H9 (cell line): ENCODE measurements at regions not wholly inside any gene's neighbourhood (a gene's known extent, or its start where the extent isn't known, plus 50 kb on each side); places are given as distances from the start of the nearest gene placed in this dataset.
A peak's percentile ranks its signal among the peaks of the same experiment; 100 is the strongest.

ENCODE experiments used
- DNase-seq: peaks from one replicate; pipeline ENCODE4 v3.0.0-alpha.2; 2017
- H2AFZ ChIP-seq: one replicate; pipeline ENCODE4 v1.6.1; 2013; ENCODE audit warnings: mild to moderate bottlenecking, low read length, control low read depth, moderate library complexity
- H2AK5ac ChIP-seq: 2 replicates; pipeline ENCODE4 v1.6.1; 2013; ENCODE audit warnings: low read length, control low read depth, mixed read lengths; ENCODE audit not compliant: insufficient read length
- H2BK120ac ChIP-seq: one replicate; pipeline ENCODE4 v1.6.1; 2013; ENCODE audit warnings: low read depth, mild to moderate bottlenecking, low read length, control low read depth, inconsistent platforms; ENCODE audit not compliant: poor library complexity, severe bottlenecking
- H2BK12ac ChIP-seq: 2 replicates; pipeline ENCODE4 v1.6.1; 2013; ENCODE audit warnings: low read length, control low read depth, mixed read lengths, low read depth; ENCODE audit not compliant: insufficient read length
- H2BK15ac ChIP-seq: 2 replicates; pipeline ENCODE4 v1.6.1; 2013; ENCODE audit warnings: low read depth, low read length, control low read depth
- H2BK20ac ChIP-seq: one replicate; pipeline ENCODE4 v1.6.1; 2013; ENCODE audit warnings: low read depth, mild to moderate bottlenecking, low read length, control low read depth, inconsistent platforms; ENCODE audit not compliant: poor library complexity, severe bottlenecking
- H2BK5ac ChIP-seq: 2 replicates; pipeline ENCODE4 v1.6.1; 2013; ENCODE audit warnings: low read length, control low read depth, mixed read lengths; ENCODE audit not compliant: insufficient read length
- H3K14ac ChIP-seq: 2 replicates; pipeline ENCODE4 v1.6.1; 2013; ENCODE audit warnings: low read length, control low read depth; ENCODE audit not compliant: insufficient read depth
- H3K18ac ChIP-seq: 2 replicates; pipeline ENCODE4 v1.6.1; 2013; ENCODE audit warnings: low read depth, mild to moderate bottlenecking, mixed read lengths, low read length, control low read depth; ENCODE audit not compliant: insufficient read length
- H3K23ac ChIP-seq: 2 replicates; pipeline ENCODE4 v1.6.1; 2013; ENCODE audit warnings: low read length, control low read depth, mixed read lengths, low read depth; ENCODE audit not compliant: insufficient read length
- H3K23me2 ChIP-seq: 2 replicates; pipeline ENCODE4 v1.6.1; 2013; ENCODE audit warnings: low read depth, mild to moderate bottlenecking, mixed read lengths, low read length, control low read depth; ENCODE audit not compliant: insufficient read length, poor library complexity, severe bottlenecking
- H3K27ac ChIP-seq: 2 replicates; pipeline ENCODE4 v1.5.1; 2013; ENCODE audit warnings: low read length, control low read depth, mixed read lengths, low read depth; ENCODE audit not compliant: insufficient read length
- H3K27me3 ChIP-seq: 2 replicates; pipeline ENCODE4 v1.6.1; 2013; ENCODE audit warnings: low read length, control low read depth, inconsistent platforms; ENCODE audit not compliant: insufficient read depth
- H3K4ac ChIP-seq: 2 replicates; pipeline ENCODE4 v1.6.1; 2013; ENCODE audit warnings: low read depth, mild to moderate bottlenecking, control low read depth, inconsistent platforms, low read length, moderate library complexity
- H3K4me1 ChIP-seq: 2 replicates; pipeline ENCODE4 v1.6.1; 2013; ENCODE audit warnings: low read length, control low read depth, inconsistent platforms; ENCODE audit not compliant: insufficient read depth
- H3K4me2 ChIP-seq: 2 replicates; pipeline ENCODE4 v1.6.1; 2013; ENCODE audit warnings: low read length, control low read depth, mixed read lengths; ENCODE audit not compliant: insufficient read length, insufficient read depth
- H3K56ac ChIP-seq: 2 replicates; pipeline ENCODE4 v1.6.1; 2013; ENCODE audit warnings: low read depth, mild to moderate bottlenecking, mixed read lengths, low read length, control low read depth; ENCODE audit not compliant: insufficient read length
- H3K79me1 ChIP-seq: 2 replicates; pipeline ENCODE4 v1.6.1; 2013; ENCODE audit warnings: low read depth, mild to moderate bottlenecking, moderate library complexity, low read length, control low read depth, inconsistent platforms; ENCODE audit not compliant: insufficient read depth, poor library complexity, severe bottlenecking
- H3K79me2 ChIP-seq: 2 replicates; pipeline ENCODE4 v1.6.1; 2013; ENCODE audit warnings: low read length, control low read depth, inconsistent platforms; ENCODE audit not compliant: insufficient read depth
- H3K9ac ChIP-seq: 2 replicates; pipeline ENCODE4 v1.6.1; 2013; ENCODE audit warnings: low read length, control low read depth, mixed read lengths; ENCODE audit not compliant: insufficient read length; ENCODE audit errors: extremely low read depth
- H3K9me3 ChIP-seq: one replicate; pipeline ENCODE4 v1.6.1; 2013; ENCODE audit warnings: low read depth, low read length, inconsistent platforms; ENCODE audit not compliant: control insufficient read depth
- H3T11ph ChIP-seq: one replicate; pipeline ENCODE4 v1.6.1; 2013; ENCODE audit warnings: mild to moderate bottlenecking, low read length, control low read depth, inconsistent platforms
- H4K20me1 ChIP-seq: one replicate; pipeline ENCODE4 v1.6.1; 2013; ENCODE audit not compliant: control insufficient read depth, insufficient read length, insufficient read depth
- H4K5ac ChIP-seq: 2 replicates; pipeline ENCODE4 v1.6.1; 2013; ENCODE audit warnings: low read depth, mild to moderate bottlenecking, mixed read lengths, low read length, control low read depth; ENCODE audit not compliant: insufficient read length
- H4K8ac ChIP-seq: replicated peaks from 2 replicates; pipeline ENCODE4 v1.6.1; 2013; ENCODE audit warnings: low read length, control low read depth, mixed read lengths, low read depth; ENCODE audit not compliant: insufficient read length
- H4K91ac ChIP-seq: 2 replicates; pipeline ENCODE4 v1.6.1; 2013; ENCODE audit warnings: low read depth, mild to moderate bottlenecking, moderate library complexity, mixed read lengths, low read length, control low read depth; ENCODE audit not compliant: insufficient read length
- H3K27ac Mint-ChIP-seq, 3 experiments: 2 replicates in 2 of 3; 3 replicates in 1 of 3; pipeline ENCODE4 v1.8.0; 2020 to 2021; ENCODE audit warnings: mixed read lengths in 3 of 3, mild to moderate bottlenecking in 1 of 3, moderate library complexity in 1 of 3
- H3K27me3 Mint-ChIP-seq: 2 replicates; pipeline ENCODE4 v1.8.0; 2021; ENCODE audit warnings: low read depth, mild to moderate bottlenecking, moderate library complexity, mixed read lengths
- H3K36me3 Mint-ChIP-seq, 3 experiments: 2 replicates in 2 of 3; 3 replicates in 1 of 3; pipeline ENCODE4 v1.8.0; 2020 to 2021; ENCODE audit warnings: low read depth in 3 of 3, mixed read lengths in 3 of 3; ENCODE audit not compliant: insufficient read depth in 1 of 3
- H3K4me1 Mint-ChIP-seq, 2 experiments: 2 replicates each; pipeline ENCODE4 v1.8.0; 2020; ENCODE audit warnings: mixed read lengths in 2 of 2
- H3K4me3 Mint-ChIP-seq, 2 experiments: 2 replicates in 1 of 2; 3 replicates in 1 of 2; pipeline ENCODE4 v1.8.0; 2020 to 2021; ENCODE audit warnings: mild to moderate bottlenecking in 2 of 2, mixed read lengths in 2 of 2, moderate library complexity in 1 of 2
- H3K9me3 Mint-ChIP-seq, 2 experiments: 2 replicates in 1 of 2; 3 replicates in 1 of 2; pipeline ENCODE4 v1.8.0; 2020; ENCODE audit warnings: mild to moderate bottlenecking in 2 of 2, mixed read lengths in 2 of 2, moderate library complexity in 1 of 2
- CTCF ChIP-seq: fragments of 200-600 bp; sonication (generic); conservative IDR thresholded peaks from 3 replicates; pipeline ENCODE4 v1.8.0; 2021; ENCODE audit warnings: antibody characterized with exemption, mild to moderate bottlenecking
- WGBS: extraction: QIAGEN DNeasy Blood & Tissue Kit; methylation state at CpG from one replicate; pipeline ENCODE4 v1.1.7; 2013; ENCODE audit warnings: missing lambda C conversion rate, low lambda C conversion rate, mixed read lengths; ENCODE audit not compliant: insufficient read length; ENCODE audit errors: extremely low coverage; 5-methylcytosine and 5-hydroxymethylcytosine counted together

DNA sequence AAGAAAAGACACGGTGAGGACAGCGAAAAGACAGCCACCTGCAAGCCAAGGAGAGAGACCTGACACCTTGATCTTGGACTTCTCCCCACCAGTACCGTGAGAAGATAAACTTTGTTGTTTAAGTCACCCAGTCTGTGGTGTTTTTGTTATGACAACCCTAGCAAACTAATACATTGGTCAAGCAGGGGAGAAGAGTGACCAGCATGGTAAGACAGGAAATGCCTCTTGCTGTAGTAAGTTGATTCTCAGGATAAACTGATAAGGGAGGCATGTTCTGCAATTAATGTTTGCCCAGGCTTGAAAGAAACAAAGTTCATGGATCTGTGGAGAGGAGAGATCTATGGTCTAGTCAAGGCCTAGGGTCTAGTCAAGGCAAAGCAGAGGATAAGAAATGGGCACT is 801.2 kb downstream of the MAT2B start:
- H3K36me3 Mint-ChIP-seq: no peaks in the 10 kb centered on the region

More for the DNA sequence above, 801.2 kb downstream of the MAT2B start:
- TF ChIP-seq CTCF: no peak
- no peaks in the 10 kb centered on the region for H3K23me2 ChIP-seq
- H3K4me3 Mint-ChIP-seq: no peak overlapping the region
- H3K27ac Mint-ChIP-seq: 0 out of 7 replicates have a peak overlapping the region, but pooled peaks of 1 of the 3 experiments have one; percentile 7
- no peak overlapping the region for H3K4me2 ChIP-seq
- H2AK5ac ChIP-seq: no peak overlapping the region
- no peak overlapping the region for H3K56ac ChIP-seq
- H3K27me3 ChIP-seq: no peaks in the 10 kb centered on the region
- no peak overlapping the region for H3K14ac ChIP-seq
- no peaks in the 10 kb centered on the region for H3K9me3 ChIP-seq
- no peak overlapping the region for H4K8ac ChIP-seq
- H4K20me1 ChIP-seq: no peaks in the 10 kb centered on the region
- no peaks in the 10 kb centered on the region for H3K27me3 Mint-ChIP-seq
- no peak overlapping the region for H3K9ac ChIP-seq
- no peaks in the 10 kb centered on the region for H3K79me2 ChIP-seq
- no peak overlapping the region for H3T11ph ChIP-seq
- H3K4me1 ChIP-seq: no peaks in the 10 kb centered on the region
- WGBS: no CpG with 5 or more reads among the region's 3 CpGs
- no peak overlapping the region for H3K27ac ChIP-seq
- no peak overlapping the region for H3K18ac ChIP-seq
- no peak overlapping the region for H2BK5ac ChIP-seq
- H3K9me3 Mint-ChIP-seq: no peaks in the 10 kb centered on the region
- no peak overlapping the region for H3K4ac ChIP-seq
- H2AFZ ChIP-seq: no peak overlapping the region
- no peak overlapping the region for H4K5ac ChIP-seq
- no peak overlapping the region for H4K91ac ChIP-seq
- no peak overlapping the region for H3K23ac ChIP-seq
- H3K4me1 Mint-ChIP-seq: no peaks in the 10 kb centered on the region
- H2BK20ac ChIP-seq: no peak overlapping the region
- H2BK120ac ChIP-seq: no peak overlapping the region
- H3K79me1 ChIP-seq: no peaks in the 10 kb centered on the region
- no peak overlapping the region for H2BK15ac ChIP-seq
- no peak overlapping the region for H2BK12ac ChIP-seq
- DNase-seq: no peak
